ENCODE measurements at regions not wholly inside any gene's neighbourhood (a gene's known extent, or its start where the extent isn't known, plus 50 kb on each side); places are given as distances from the start of the nearest gene placed in this dataset.

- TF ChIP-seq ZFX (IDR thresholded peaks at IDR 0.05): no peak
- TF ChIP-seq CTCF (conservative IDR thresholded peaks at IDR 0.05): no peak
These were observed 627.5 kb downstream of the MED13L start for GRCh38 chr12:115650026-115650425.

Data from C4-2B (cell line).